GM19372 (cell line): ENCODE measurements at regions not wholly inside any gene's neighbourhood (a gene's known extent, or its start where the extent isn't known, plus 50 kb on each side); places are given as distances from the start of the nearest gene placed in this dataset.

Experiments
- ATAC-seq: cut with Tn5 transposase; IDR thresholded peaks from one replicate; pipeline ENCODE4 v1.9.1; 2021; ENCODE audit warnings: mild to moderate bottlenecking, low read depth, moderate library complexity; ENCODE audit not compliant: unreplicated experiment

DNA sequence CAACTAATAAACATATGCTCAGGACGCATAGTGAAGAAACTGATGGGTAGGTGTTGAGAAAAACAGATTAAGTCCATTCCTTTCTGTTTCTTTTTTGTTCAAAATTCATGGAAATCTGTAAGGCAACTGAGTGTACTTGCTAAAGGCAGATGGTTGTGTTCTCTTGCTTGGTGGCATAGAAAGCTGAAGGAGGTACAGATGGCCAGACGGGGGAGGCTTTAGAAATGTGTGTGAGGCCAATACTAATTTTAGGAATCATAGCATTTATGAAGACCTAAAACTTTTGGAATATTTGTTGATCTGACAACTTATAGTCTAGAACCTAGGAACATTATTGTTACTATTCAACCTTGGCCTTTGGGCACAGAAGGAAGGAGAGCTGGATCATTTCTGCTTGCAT, 56.8 kb upstream of the EMCN start:
- ATAC-seq, result no peak

DNA sequence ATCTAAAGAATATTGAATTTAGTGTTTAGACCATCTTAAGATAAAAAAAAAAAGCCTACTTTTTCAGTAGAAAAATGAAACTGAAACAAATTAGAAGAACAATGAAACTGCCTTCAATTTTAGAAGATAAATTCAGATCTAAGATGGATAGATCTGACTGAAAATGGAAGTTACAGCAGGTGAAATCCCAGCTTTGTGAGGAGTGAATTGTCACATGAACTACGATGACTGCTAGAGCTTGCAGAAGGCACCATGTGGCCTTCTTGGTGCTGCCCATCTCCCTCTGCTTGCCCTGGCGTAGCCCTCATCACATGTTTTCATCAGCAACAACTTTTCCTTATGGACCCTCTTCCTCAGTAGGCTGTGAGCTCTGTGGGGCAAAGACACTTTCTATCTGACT, 51.4 kb upstream of the EMCN start:
- ATAC-seq, result no peak
